ENCODE measurements at regions not wholly inside any gene's neighbourhood (a gene's known extent, or its start where the extent isn't known, plus 50 kb on each side); places are given as distances from the start of the nearest gene placed in this dataset.

DNA sequence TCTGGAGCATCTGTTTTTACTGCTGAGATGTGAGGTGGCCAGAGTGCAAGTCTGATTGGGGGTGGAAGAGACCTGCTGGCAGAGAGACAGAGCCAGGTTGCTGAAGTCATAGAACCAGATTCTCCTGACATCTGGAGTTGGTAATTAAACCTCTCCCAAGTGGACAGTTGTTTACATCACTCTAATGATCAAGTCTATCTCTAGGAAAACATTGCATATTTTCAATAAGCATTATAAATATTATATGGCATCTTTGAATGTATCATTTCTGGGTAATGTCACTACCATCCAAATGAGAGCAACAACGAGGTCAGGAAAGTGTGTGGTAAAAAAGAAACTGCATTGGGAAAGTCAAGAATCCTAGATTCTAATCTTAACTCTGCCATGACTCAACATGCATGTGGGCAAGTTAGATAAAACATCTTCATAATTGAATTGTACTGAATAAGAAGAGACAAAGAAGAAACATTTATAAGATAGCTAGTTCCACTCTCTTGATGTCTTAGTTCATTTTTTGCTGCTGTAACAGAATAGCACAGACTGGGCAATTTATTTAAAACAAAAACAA is 351.2 kb upstream of the API5 start:
- no peaks in the 10 kb centered on the region for H3K27me3 ChIP-seq (ENCODE audit: control insufficient read depth, insufficient read depth, low read length)
- peaks cover 20% of the 10 kb centered on the region for H3K9me3 ChIP-seq (ENCODE audit: control insufficient read depth, insufficient read depth, low read length)
- TF ChIP-seq, protein P1, sequence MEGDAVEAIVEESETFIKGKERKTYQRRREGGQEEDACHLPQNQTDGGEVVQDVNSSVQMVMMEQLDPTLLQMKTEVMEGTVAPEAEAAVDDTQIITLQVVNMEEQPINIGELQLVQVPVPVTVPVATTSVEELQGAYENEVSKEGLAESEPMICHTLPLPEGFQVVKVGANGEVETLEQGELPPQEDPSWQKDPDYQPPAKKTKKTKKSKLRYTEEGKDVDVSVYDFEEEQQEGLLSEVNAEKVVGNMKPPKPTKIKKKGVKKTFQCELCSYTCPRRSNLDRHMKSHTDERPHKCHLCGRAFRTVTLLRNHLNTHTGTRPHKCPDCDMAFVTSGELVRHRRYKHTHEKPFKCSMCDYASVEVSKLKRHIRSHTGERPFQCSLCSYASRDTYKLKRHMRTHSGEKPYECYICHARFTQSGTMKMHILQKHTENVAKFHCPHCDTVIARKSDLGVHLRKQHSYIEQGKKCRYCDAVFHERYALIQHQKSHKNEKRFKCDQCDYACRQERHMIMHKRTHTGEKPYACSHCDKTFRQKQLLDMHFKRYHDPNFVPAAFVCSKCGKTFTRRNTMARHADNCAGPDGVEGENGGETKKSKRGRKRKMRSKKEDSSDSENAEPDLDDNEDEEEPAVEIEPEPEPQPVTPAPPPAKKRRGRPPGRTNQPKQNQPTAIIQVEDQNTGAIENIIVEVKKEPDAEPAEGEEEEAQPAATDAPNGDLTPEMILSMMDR (IDR thresholded peaks at IDR 0.05; ENCODE audit: low read depth, low read length), result no peak
- no peak for DNase-seq (ENCODE audit: low read depth, low spot score)
- H3K4me3 ChIP-seq (ENCODE audit: low read depth, low read length), result no peak overlapping the region
- H3K27ac ChIP-seq (ENCODE audit: low read depth, low read length), result no peak overlapping the region
- ChIA-PET POLR2A (no interaction called here), CTCF (no interaction called here)

DNA sequence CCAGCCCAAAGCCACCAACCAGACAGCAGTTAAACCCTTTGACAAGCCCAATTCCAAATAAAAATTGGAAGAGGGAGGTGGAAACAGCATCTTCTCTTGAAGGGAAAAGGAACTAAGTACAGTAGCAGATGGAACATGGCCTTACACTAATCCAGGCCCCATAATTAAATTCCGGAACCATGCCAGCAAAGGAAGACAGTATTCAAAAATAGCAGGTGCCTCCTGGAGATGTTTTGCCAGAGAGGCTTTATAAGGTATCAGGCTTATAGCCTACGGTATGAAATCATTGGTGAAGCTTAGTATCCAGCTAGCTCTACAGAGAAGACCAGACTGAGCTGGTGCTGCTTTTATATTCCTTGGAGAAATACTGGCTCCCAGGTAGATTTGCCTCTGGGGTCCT is 344.1 kb upstream of the API5 start:
- POLR2A ChIA-PET, result no interaction called here
- H3K9me3 ChIP-seq (ENCODE audit: control insufficient read depth, insufficient read depth, low read length), result peaks cover 17% of the 10 kb centered on the region; the same call in 1 of the 2 replicates
- H3K27me3 ChIP-seq (ENCODE audit: control insufficient read depth, insufficient read depth, low read length), result no peaks in the 10 kb centered on the region
- no peak overlapping the region for H3K27ac ChIP-seq (ENCODE audit: low read depth, low read length)
- CTCF ChIA-PET, result no interaction called here
- no peak overlapping the region for H3K4me3 ChIP-seq (ENCODE audit: low read depth, low read length)
- TF ChIP-seq, protein P1 (IDR thresholded peaks at IDR 0.05; ENCODE audit: low read depth, low read length), result no peak
- DNase-seq (ENCODE audit: low read depth, low spot score), result no peak

DNA sequence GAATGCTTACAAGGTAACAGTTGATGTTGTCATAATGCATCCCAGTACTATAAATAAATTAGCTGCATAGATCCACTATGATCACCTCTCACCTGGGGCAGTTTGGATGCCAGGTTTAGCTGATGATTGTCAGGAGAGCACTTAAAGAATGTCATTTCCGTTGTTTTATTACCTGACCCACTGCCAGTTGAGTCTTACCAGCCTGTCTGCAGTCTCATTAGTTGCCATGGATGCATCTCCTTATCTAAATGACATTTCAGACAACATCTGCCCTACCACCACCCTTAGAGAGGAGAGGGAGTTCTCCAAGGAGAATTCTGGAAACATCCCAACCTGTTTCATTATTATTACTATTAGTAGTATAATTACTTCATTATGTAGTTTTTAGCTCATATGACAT is 339.1 kb upstream of the API5 start:
- Histone ChIP-seq H3K9me3 (ENCODE audit: control insufficient read depth, insufficient read depth, low read length) (peaks cover 16% of the 10 kb centered on the region; the same call in 1 of the 2 replicates), H3K4me3 (ENCODE audit: low read depth, low read length) (no peak overlapping the region), H3K27ac (ENCODE audit: low read depth, low read length) (no peak overlapping the region), H3K27me3 (ENCODE audit: control insufficient read depth, insufficient read depth, low read length) (no peaks in the 10 kb centered on the region)
- ChIA-PET POLR2A (no interaction called here), CTCF (no interaction called here)
- TF ChIP-seq, protein P1 (IDR thresholded peaks at IDR 0.05; ENCODE audit: low read depth, low read length), result no peak
- no peak for DNase-seq (ENCODE audit: low read depth, low spot score)

DNA sequence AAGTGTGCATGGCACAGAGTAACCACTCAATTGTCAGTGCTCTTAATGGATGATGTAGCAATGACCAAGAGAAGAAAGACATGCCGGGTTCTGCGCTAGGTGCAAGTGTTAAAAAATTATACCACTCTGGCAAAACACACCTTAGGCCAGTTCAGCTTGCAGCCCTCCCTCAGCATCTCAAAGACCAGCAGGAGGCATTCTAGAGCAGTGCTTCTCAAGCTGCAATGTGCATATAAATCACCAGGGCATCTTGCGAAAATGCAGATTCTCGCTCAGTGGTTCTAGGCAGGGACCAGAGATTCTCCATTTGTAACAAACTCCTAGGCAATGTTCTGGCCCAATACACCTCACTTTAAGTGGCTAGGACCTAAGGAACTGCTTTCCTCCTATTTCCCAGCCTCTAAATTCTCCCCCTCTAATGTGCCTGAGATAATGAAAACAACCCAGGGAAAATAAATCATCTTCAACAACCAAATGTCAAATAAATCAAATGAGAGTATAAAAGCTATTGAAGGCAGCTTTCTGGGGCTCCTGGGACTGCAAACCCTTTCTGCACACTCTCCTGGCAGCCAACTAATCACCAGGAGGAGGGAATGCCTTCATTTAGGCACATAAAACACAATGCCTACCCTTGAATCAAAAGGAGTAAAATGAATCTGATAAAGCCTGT is 337.2 kb upstream of the API5 start:
- CTCF ChIA-PET, result no interaction called here
- peaks cover 18% of the 10 kb centered on the region; the same call in 1 of the 2 replicates for H3K9me3 ChIP-seq (ENCODE audit: control insufficient read depth, insufficient read depth, low read length)
- H3K27me3 ChIP-seq (ENCODE audit: control insufficient read depth, insufficient read depth, low read length), result no peaks in the 10 kb centered on the region
- DNase-seq (ENCODE audit: low read depth, low spot score), result no peak
- no peak overlapping the region for H3K27ac ChIP-seq (ENCODE audit: low read depth, low read length)
- TF ChIP-seq, protein P1 (IDR thresholded peaks at IDR 0.05; ENCODE audit: low read depth, low read length), result no peak
- no peak overlapping the region for H3K4me3 ChIP-seq (ENCODE audit: low read depth, low read length)
- POLR2A ChIA-PET, result no interaction called here

DNA sequence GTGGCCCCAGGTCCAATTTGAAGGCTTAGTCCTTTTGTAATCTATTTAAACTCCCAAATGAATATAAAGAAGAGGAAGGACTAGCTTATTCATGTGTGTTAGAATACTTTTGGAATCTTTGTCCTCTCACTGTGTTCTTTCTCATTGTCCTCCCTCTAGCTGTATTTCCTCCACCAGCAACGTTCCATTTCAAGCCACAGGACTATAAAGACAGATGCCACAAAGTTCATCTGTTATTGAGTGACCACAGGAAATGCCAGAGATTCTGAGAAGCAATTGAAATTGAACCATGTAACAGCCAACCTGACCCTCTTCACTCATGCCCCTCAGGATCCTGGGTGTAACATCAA is 336.6 kb upstream of the API5 start:
- Histone ChIP-seq H3K9me3 (ENCODE audit: control insufficient read depth, insufficient read depth, low read length) (peaks cover 18% of the 10 kb centered on the region; the same call in 1 of the 2 replicates), H3K27me3 (ENCODE audit: control insufficient read depth, insufficient read depth, low read length) (no peaks in the 10 kb centered on the region), H3K4me3 (ENCODE audit: low read depth, low read length) (no peak overlapping the region), H3K27ac (ENCODE audit: low read depth, low read length) (no peak overlapping the region)
- ChIA-PET CTCF (no interaction called here), POLR2A (no interaction called here)
- DNase-seq (ENCODE audit: low read depth, low spot score), result no peak
- TF ChIP-seq, protein P1 (IDR thresholded peaks at IDR 0.05; ENCODE audit: low read depth, low read length), result no peak
